Ascending aorta (tissue), 2 donors: ENCODE measurements at regions not wholly inside any gene's neighbourhood (a gene's known extent, or its start where the extent isn't known, plus 50 kb on each side); places are given as distances from the start of the nearest gene placed in this dataset.

Experiments used
- DNase-seq, 2 donors: peaks; one replicate each; pipeline ENCODE4 v3.0.0-alpha.2; 2019; ENCODE audit warnings: low spot score in 2 of 2
- H3K27ac ChIP-seq, 2 donors: fragments of 200-600 bp; sonication (generic); one replicate each; pipeline ENCODE4 v1.5.1; 2016 to 2017; ENCODE audit warnings: mild to moderate bottlenecking in 1 of 2
- H3K27me3 ChIP-seq: fragments of 200-600 bp; sonication (generic); one replicate; pipeline ENCODE4 v1.5.1; 2017
- H3K36me3 ChIP-seq, 2 donors: fragments of 200-600 bp; sonication (generic); one replicate each; pipeline ENCODE4 v1.5.1; 2016
- H3K4me1 ChIP-seq, 2 donors: fragments of 200-600 bp; sonication (generic); one replicate each; pipeline ENCODE4 v1.5.1; 2016 to 2017; ENCODE audit warnings: mild to moderate bottlenecking in 1 of 2
- H3K4me3 ChIP-seq, 2 donors: fragments of 200-600 bp; sonication (generic); one replicate each; pipeline ENCODE4 v1.5.1; 2016 to 2017; ENCODE audit warnings: mild to moderate bottlenecking in 1 of 2
- H3K9me3 ChIP-seq, 2 donors: fragments of 200-600 bp; sonication (generic); one replicate each; pipeline ENCODE4 v1.5.1; 2016
- intact Hi-C: fragments of 100-400 bp; cut with DNase I; formaldehyde crosslinking; loops from one replicate; pipeline ENCODE4 v1.15.1; 2023
- TF ChIP-seq, protein P1 (sequence below), 3 experiments: fragments of 200-600 bp in 2 of 3; fragments of 450-650 bp in 1 of 3; sonication (generic) in 2 of 3; IDR thresholded peaks; one replicate each; pipeline ENCODE4 v1.5.1; 2016 to 2019; ENCODE audit warnings: antibody characterized with exemption in 3 of 3, mild to moderate bottlenecking in 1 of 3, moderate library complexity in 1 of 3

DNA sequence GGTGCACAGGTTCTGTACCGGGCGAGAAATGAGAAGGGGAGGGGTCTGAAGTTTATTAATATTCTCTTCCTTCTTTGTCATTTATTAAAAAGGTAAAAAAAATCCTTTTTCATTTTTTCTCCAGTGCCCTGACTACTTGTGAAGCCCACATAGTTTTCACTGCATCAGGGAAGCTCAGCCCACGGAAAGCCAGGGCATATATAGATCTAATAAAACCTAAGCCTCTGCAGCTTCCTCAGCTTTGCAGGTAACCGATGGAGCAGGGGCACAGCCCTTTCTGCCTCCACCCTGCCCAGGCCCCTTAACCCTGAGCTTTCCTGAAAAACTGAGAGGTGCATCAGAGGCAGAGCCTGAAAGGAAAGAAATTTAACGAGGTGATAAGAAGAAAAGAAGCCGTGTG, 140.1 kb downstream of the NXPE2 start:
- Histone ChIP-seq H3K9me3 (no peaks in the 10 kb centered on the region), H3K27ac (no peak overlapping the region), H3K27me3 (no peaks in the 10 kb centered on the region), H3K36me3 (no peaks in the 10 kb centered on the region), H3K4me1 (no peaks in the 10 kb centered on the region), H3K4me3 (no peak overlapping the region)
- TF ChIP-seq, protein P1, sequence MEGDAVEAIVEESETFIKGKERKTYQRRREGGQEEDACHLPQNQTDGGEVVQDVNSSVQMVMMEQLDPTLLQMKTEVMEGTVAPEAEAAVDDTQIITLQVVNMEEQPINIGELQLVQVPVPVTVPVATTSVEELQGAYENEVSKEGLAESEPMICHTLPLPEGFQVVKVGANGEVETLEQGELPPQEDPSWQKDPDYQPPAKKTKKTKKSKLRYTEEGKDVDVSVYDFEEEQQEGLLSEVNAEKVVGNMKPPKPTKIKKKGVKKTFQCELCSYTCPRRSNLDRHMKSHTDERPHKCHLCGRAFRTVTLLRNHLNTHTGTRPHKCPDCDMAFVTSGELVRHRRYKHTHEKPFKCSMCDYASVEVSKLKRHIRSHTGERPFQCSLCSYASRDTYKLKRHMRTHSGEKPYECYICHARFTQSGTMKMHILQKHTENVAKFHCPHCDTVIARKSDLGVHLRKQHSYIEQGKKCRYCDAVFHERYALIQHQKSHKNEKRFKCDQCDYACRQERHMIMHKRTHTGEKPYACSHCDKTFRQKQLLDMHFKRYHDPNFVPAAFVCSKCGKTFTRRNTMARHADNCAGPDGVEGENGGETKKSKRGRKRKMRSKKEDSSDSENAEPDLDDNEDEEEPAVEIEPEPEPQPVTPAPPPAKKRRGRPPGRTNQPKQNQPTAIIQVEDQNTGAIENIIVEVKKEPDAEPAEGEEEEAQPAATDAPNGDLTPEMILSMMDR (IDR thresholded peaks at IDR 0.05), result no peak
- no peak for DNase-seq
- intact Hi-C loops, result no loop called here

DNA sequence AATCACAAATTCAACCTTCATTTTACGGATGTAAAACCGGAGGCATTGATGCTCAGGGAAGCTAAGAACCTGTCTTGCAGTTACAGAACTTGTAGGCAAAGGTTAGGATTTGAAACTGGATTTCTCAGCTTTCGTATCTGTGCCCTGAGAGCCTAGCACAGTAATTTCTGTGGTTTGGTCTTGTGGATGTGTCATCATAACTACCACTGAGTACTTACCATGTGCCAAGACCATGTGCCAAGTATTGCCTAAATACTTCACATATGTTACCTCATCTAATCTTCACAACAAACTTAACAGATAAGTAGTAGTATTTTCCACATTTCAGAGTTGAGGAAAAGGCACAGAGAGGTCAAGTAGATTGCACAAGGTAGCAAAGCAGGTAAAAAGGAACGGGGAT, 140.7 kb downstream of the NXPE2 start:
- Histone ChIP-seq H3K27ac (no peak overlapping the region), H3K27me3 (no peaks in the 10 kb centered on the region), H3K4me3 (no peak overlapping the region), H3K9me3 (no peaks in the 10 kb centered on the region), H3K4me1 (no peaks in the 10 kb centered on the region), H3K36me3 (no peaks in the 10 kb centered on the region)
- intact Hi-C loops, result no loop called here
- TF ChIP-seq, protein P1 (IDR thresholded peaks at IDR 0.05), result no peak
- DNase-seq, result no peak

DNA sequence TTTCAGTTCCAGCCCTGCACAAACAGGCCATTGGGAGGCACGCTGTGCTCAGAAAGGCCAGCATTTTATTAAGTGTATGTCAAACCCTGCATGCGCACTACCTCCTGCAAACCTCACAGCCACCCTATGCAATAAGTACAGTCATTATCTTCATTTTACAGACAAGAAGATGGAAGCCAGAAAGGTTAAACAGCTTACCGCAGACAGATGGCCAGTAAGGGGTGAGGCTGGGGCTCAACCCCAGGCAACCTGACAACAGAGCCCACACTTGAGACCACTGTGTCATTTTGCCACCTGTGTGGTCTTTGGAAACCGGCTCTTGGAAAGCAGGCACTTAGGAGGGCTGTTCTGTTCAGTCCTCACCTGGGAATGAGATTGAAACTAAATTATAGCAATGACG, 142.3 kb downstream of the NXPE2 start:
- no peak overlapping the region for H3K4me3 ChIP-seq
- no peaks in the 10 kb centered on the region for H3K4me1 ChIP-seq
- no peak overlapping the region for H3K27ac ChIP-seq
- no peaks in the 10 kb centered on the region for H3K9me3 ChIP-seq
- no peaks in the 10 kb centered on the region for H3K27me3 ChIP-seq
- no peak for DNase-seq
- intact Hi-C loops, result no loop called here
- H3K36me3 ChIP-seq, result no peaks in the 10 kb centered on the region
- TF ChIP-seq, protein P1 (IDR thresholded peaks at IDR 0.05), result no peak

DNA sequence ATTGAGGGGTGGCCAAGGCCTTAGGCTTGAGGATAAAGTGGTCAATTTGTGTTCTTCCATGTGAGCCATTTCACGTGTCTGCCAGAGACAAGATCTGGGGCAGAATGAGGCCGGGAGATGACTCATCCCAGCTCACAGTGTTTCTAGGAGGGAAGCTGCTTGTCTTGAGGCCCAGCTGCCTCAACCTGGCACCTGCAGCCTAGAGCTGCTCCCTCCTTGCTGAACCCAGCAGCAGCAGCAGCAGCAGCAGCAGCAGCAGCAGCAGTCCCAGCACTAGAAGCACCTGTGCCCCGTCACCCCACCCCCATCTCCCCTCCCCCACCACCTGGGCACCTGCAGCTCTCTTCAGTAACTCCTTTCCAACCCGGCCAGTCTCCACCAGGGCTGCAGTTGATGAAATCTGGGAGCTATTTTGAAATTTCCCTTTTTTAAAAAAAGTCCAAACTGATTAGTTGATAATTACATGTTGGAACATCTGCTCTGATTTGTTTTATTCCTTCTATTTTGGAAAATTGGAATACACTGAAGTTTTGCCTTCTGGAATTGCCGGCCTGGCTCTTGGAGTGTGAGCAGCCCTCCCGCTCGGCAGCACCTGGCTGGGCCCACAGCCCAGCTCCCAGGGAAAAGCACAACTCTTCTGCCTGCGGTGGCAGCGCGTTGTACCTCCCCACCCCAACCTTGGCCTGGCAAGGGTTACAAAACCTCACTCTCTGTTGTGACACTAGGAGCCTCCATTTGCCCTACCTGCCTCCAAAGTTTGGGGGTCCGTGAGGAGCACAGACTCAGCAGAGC, 143.5 kb downstream of the NXPE2 start:
- Histone ChIP-seq H3K4me1 (no peaks in the 10 kb centered on the region), H3K36me3 (no peaks in the 10 kb centered on the region), H3K27ac (no peak overlapping the region), H3K9me3 (no peaks in the 10 kb centered on the region), H3K27me3 (no peaks in the 10 kb centered on the region), H3K4me3 (no peak overlapping the region)
- DNase-seq, result no peak
- intact Hi-C loops, result no loop called here
- TF ChIP-seq, protein P1 (IDR thresholded peaks at IDR 0.05), result no peak

DNA sequence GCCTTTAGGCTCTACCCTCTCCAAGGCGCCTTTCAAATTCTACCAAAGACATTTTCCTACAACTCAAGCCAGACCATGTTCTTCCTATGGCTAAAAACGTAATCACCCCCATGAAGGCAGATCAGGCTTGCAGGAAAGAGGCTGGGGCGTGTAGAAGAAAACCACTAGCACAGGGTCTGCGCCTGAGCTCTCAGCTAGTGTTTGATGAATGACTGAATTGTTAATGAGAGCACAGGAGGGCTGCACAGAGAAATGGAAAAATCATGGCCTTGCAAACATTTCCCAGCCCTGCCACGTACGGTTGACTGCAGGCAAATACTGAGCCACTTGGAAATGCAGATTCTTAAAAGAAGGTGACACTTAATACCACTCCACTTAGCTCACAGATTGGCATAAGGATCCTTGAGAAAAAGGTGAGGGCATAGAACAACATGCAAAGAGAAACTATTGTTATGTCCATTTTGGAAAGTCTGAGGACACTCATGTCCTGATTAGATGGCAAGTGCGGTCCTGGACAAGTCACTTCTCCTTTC, 148.6 kb downstream of the NXPE2 start:
- no peak overlapping the region for H3K27ac ChIP-seq
- intact Hi-C loops, result no loop called here
- no peak overlapping the region for H3K4me3 ChIP-seq
- DNase-seq, result no peak
- H3K36me3 ChIP-seq, result no peaks in the 10 kb centered on the region
- no peaks in the 10 kb centered on the region for H3K9me3 ChIP-seq
- H3K4me1 ChIP-seq, result no peaks in the 10 kb centered on the region
- TF ChIP-seq, protein P1 (IDR thresholded peaks at IDR 0.05), result no peak
- H3K27me3 ChIP-seq, result no peaks in the 10 kb centered on the region
